Esophagus (tissue), 2 donors: ENCODE measurements at regions not wholly inside any gene's neighbourhood (a gene's known extent, or its start where the extent isn't known, plus 50 kb on each side); places are given as distances from the start of the nearest gene placed in this dataset.

Source experiments
- H3K27ac ChIP-seq, 2 donors: one replicate each; pipeline ENCODE4 v1.5.1; 2013; ENCODE audit warnings: low read depth in 2 of 2, mild to moderate bottlenecking in 2 of 2, inconsistent platforms in 1 of 2, low read length in 1 of 2, moderate library complexity in 1 of 2
- H3K27me3 ChIP-seq, 2 donors: one replicate each; pipeline ENCODE4 v1.6.1; 2013; ENCODE audit warnings: low read length in 2 of 2, control low read depth in 1 of 2, mild to moderate bottlenecking in 1 of 2; ENCODE audit not compliant: insufficient read depth in 2 of 2, control insufficient read depth in 1 of 2
- H3K36me3 ChIP-seq, 2 donors: one replicate each; pipeline ENCODE4 v1.6.1; 2013; ENCODE audit warnings: low read length in 1 of 2; ENCODE audit not compliant: control insufficient read depth in 2 of 2, insufficient read depth in 2 of 2
- H3K4me1 ChIP-seq, 2 donors: one replicate each; pipeline ENCODE4 v1.6.1; 2013; ENCODE audit warnings: low read length in 1 of 2; ENCODE audit not compliant: control insufficient read depth in 2 of 2, insufficient read depth in 2 of 2
- H3K4me3 ChIP-seq, 2 donors: one replicate each; pipeline ENCODE4 v1.5.1; 2013; ENCODE audit warnings: low read length in 2 of 2, mild to moderate bottlenecking in 2 of 2, low read depth in 1 of 2, moderate library complexity in 1 of 2
- H3K9me3 ChIP-seq, 2 donors: one replicate each; pipeline ENCODE4 v1.6.1; 2013; ENCODE audit warnings: mild to moderate bottlenecking in 2 of 2, low read depth in 1 of 2, low read length in 1 of 2, moderate library complexity in 1 of 2; ENCODE audit not compliant: control insufficient read depth in 2 of 2, insufficient read depth in 1 of 2
- WGBS, 2 donors: extraction: QIAGEN DNeasy Blood & Tissue Kit; methylation state at CpG; one replicate each; pipeline ENCODE4 v1.1.7; 2013; 5-methylcytosine and 5-hydroxymethylcytosine counted together
- donor health status: healthy with polysubstance abuse.
- donor health status: Bipolar disorder and iron deficiency.

GRCh38 chr1:55322842-55323241 lies 107.7 kb upstream of the USP24 start:
- peaks cover 0 to 3% of the 10 kb centered on the region in 2 donors for H3K4me1 ChIP-seq
- no peak overlapping the region for H3K27ac ChIP-seq
- WGBS, 2 donors: 42 to 52% methylated on average over 1 of the region's 1 CpG
- no peaks in the 10 kb centered on the region for H3K27me3 ChIP-seq
- no peaks in the 10 kb centered on the region for H3K36me3 ChIP-seq
- H3K9me3 ChIP-seq: no peaks in the 10 kb centered on the region
- H3K4me3 ChIP-seq: no peak overlapping the region

DNA sequence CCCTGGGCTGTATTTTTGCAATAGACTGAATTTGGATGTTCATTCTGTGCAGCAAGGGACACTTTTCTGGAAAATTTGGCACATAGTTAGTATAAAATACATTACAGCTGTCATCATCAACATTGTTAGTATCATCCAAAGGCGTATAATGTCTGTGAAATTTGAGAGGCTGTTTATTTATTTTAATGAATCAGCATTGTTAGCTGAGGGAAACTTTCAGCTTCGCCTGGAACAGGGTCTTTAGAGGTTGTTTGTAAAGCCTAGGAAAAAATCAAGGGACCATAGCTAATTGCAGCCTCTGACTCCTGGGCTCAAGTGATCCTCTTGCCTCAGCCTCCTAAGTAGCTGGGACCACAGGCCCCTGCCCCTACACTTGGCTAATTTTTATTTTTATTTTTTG lies 106.8 kb upstream of the USP24 start:
- Histone ChIP-seq H3K27me3 (no peaks in the 10 kb centered on the region), H3K36me3 (no peaks in the 10 kb centered on the region), H3K4me3 (no peak overlapping the region), H3K27ac (no peak overlapping the region), H3K4me1 (peaks cover 0 to 3% of the 10 kb centered on the region in 2 donors), H3K9me3 (no peaks in the 10 kb centered on the region)
- 42 to 65% methylated on average over 2 of the region's 2 CpGs for WGBS, 2 donors

DNA sequence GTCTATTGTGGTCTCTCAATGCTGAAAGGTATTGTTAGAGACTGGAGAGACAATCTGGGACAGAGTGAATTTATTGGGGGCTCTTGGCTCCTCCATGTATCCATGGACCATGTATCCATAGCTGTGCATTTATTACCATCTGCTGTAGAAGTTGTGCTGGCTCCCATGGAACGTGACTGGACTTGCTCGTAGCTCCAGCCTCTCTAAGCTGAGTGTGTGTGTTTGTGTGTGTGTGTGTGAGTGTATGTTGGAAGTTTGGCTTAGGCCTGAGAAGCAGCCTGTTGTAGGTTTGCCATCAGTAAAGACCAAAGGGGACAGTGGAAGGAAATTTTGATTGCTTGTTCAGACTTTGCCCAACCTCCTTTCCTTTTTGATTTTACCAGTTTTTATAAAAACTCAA lies 105.7 kb upstream of the USP24 start:
- 52 to 87% methylated on average over 2 of the region's 2 CpGs for WGBS, 2 donors
- H3K27ac ChIP-seq: no peak overlapping the region
- no peak overlapping the region for H3K4me3 ChIP-seq
- H3K27me3 ChIP-seq: no peaks in the 10 kb centered on the region
- H3K36me3 ChIP-seq: no peaks in the 10 kb centered on the region
- H3K9me3 ChIP-seq: no peaks in the 10 kb centered on the region
- H3K4me1 ChIP-seq: peaks cover 0 to 3% of the 10 kb centered on the region in 2 donors

GRCh38 chr1:55318116-55318817 lies 103.1 kb upstream of the USP24 start:
- WGBS, 2 donors: 65 to 68% methylated on average over 6 of the region's 6 CpGs
- Histone ChIP-seq H3K9me3 (no peaks in the 10 kb centered on the region), H3K4me1 (no peaks in the 10 kb centered on the region), H3K27ac (no peak overlapping the region), H3K27me3 (no peaks in the 10 kb centered on the region), H3K36me3 (no peaks in the 10 kb centered on the region), H3K4me3 (no peak overlapping the region)

DNA sequence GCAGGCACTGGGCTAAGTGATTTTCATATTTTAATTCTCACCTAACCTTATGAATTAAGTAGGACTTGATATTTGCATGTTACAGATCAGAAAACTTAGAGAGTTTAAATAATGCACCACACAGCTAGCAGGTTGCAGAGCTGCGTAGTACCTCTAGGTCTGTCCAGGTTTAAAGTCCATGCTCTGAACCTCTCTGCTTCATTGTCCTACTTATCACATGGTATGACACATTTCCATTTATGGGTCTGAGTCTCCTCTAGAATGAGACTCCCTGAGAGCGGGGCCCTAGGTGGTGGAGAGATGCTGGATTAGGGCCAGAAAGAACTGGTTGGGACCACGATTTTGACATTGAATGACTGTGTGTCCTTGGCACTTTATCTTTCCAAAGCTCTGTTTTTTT lies 102.5 kb upstream of the USP24 start:
- Histone ChIP-seq H3K4me1 (no peaks in the 10 kb centered on the region), H3K36me3 (no peaks in the 10 kb centered on the region), H3K27me3 (no peaks in the 10 kb centered on the region), H3K27ac (no peak overlapping the region), H3K9me3 (no peaks in the 10 kb centered on the region), H3K4me3 (no peak overlapping the region)
- WGBS, 2 donors: 71 to 72% methylated on average over 3 of the region's 3 CpGs

DNA sequence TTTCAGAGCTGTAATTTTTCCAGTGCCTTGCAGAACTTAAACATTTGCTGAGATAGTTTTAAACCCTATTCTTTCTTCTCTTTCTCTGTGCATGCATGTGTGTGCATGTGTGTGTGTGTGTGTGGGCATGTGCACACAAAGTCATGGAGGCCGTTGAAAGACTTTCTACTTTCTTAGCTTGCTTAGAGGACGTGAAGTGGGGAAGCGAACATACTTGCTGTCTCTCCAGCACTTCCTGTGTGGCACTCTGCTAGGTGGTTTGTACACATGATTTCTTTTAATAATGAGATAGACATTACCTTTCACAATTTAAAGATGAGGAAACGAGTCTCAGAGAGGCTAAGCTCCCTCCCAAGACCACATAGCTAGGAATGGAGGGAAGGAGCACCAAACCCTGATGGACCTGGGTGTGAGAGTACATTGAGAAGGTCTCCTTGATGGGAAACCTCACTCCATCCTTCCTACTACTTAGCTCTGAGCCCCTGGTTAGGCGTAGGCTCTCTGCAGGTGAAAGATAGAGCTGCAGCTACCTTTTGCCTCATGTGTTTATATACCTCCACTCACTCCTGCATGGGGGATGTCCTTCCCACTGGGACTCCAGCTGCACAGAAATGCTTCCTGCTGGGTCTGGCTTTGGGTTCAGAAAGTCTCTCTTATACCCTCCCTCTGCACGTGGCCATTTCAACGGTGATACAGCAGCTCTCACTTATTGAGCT lies 101.9 kb upstream of the USP24 start:
- no peak overlapping the region for H3K4me3 ChIP-seq
- WGBS, 2 donors: 78 to 85% methylated on average over 7 of the region's 7 CpGs
- H3K4me1 ChIP-seq: no peaks in the 10 kb centered on the region
- H3K27ac ChIP-seq: no peak overlapping the region
- H3K27me3 ChIP-seq: no peaks in the 10 kb centered on the region
- no peaks in the 10 kb centered on the region for H3K9me3 ChIP-seq
- H3K36me3 ChIP-seq: no peaks in the 10 kb centered on the region

DNA sequence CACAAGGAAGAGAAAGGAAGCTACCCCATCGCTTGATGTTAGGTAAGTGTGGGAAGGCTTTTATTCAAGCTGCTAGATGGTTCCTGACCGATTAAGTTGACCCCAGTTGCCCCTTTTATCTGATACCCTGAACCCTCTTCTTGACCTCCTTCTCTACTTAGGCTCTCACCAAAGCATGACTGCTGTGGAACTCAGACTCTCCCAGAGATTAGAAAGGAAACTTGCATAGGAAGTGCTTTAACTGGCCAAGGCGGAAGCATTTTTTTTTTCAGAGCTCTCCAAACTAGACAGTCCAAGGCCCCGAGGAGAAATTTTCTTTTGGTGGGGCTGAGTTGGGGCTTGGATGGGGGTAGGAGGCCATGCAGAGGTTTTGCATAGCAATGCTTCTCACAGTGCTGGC lies 101.3 kb upstream of the USP24 start:
- no peak overlapping the region for H3K27ac ChIP-seq
- no peak overlapping the region for H3K4me3 ChIP-seq
- H3K36me3 ChIP-seq: no peaks in the 10 kb centered on the region
- H3K4me1 ChIP-seq: peaks cover 0 to 3% of the 10 kb centered on the region in 2 donors
- WGBS, 2 donors: 68 to 70% methylated on average over 4 of the region's 4 CpGs
- H3K9me3 ChIP-seq: no peaks in the 10 kb centered on the region
- H3K27me3 ChIP-seq: no peaks in the 10 kb centered on the region

GRCh38 chr1:55315552-55315951 lies 100.4 kb upstream of the USP24 start:
- no peak overlapping the region for H3K4me3 ChIP-seq
- peaks cover 0 to 3% of the 10 kb centered on the region in 2 donors for H3K4me1 ChIP-seq
- H3K27ac ChIP-seq: no peak overlapping the region
- WGBS, 2 donors: 91 to 95% methylated on average over 1 of the region's 1 CpG
- H3K9me3 ChIP-seq: no peaks in the 10 kb centered on the region
- no peaks in the 10 kb centered on the region for H3K36me3 ChIP-seq
- H3K27me3 ChIP-seq: no peaks in the 10 kb centered on the region

DNA sequence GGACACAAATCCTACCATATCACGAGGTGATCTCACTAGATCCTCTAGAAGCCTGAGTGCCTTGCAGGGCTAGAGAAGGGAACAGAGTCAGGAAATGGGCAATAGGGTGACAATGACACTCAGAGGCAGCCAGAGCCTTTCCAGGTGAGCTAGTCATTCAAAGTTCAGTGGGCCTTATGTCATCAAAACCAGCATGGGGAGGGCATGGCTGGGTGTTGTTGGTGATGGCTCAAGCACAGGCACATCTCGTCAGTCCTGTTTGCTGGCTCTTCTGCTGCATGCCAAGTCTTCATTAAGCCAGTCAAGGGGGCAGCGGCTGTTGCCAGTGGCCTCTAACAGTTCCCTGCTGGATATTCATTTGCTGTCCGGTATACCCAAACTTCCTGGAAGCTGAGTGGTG lies 99.6 kb upstream of the USP24 start:
- H3K9me3 ChIP-seq: no peaks in the 10 kb centered on the region
- 75% methylated on average over 4 of the region's 4 CpGs for WGBS, 2 donors
- H3K27me3 ChIP-seq: no peaks in the 10 kb centered on the region
- H3K36me3 ChIP-seq: no peaks in the 10 kb centered on the region
- H3K27ac ChIP-seq: no peak overlapping the region
- H3K4me1 ChIP-seq: peaks cover 0 to 3% of the 10 kb centered on the region in 2 donors
- no peak overlapping the region for H3K4me3 ChIP-seq

DNA sequence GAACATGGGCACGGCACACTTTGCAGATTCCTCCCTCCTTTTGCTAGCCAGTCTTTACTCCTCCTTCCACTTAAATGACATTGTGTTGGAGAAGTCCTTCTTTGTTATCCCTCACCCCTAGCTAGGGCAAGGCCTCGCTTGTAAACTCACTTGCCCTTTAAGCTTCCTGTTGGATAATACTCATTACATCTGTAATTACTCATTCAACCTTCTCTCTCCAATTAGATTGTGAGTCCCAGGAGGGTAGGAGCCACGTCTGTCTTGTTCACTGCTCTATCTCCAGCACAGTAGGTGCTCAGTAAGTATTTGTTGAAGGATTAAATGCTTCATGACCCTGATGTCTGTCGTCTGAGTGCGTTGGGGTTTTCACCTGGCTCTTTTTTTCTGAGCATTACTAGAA lies 98.7 kb upstream of the USP24 start:
- no peaks in the 10 kb centered on the region for H3K36me3 ChIP-seq
- H3K4me3 ChIP-seq: no peak overlapping the region
- 70 to 74% methylated on average over 5 of the region's 5 CpGs for WGBS, 2 donors
- peak overlapping the region in 1 of 2 donors; percentile 19 for H3K27ac ChIP-seq
- H3K9me3 ChIP-seq: no peaks in the 10 kb centered on the region
- no peaks in the 10 kb centered on the region for H3K27me3 ChIP-seq
- peaks cover 0 to 3% of the 10 kb centered on the region in 2 donors for H3K4me1 ChIP-seq
